ENCODE measurements at regions not wholly inside any gene's neighbourhood (a gene's known extent, or its start where the extent isn't known, plus 50 kb on each side); places are given as distances from the start of the nearest gene placed in this dataset.

DNA sequence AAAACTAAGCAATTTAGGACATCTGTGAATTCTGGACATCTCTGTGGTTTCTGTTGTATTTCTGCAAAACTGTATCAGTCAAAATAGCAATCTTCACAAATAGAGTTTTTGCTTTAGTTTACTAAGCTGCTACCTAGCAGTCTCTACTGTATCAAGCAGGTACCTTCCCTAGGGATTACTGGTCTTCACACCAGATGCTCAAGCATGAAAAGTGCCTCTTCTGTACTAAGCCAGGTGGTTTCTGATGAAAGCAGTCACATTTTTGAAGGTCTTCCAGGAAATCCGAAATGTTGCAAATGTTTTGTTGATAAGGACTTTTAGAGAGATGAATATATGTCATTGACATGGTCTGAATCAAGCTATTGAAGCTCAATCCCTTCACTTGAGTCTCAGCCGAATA lies 540.0 kb downstream of the KCTD16 start:
- Histone ChIP-seq H2AK9ac (replicated peaks; ENCODE audit: low read depth, low read length, poor library complexity) (no peak overlapping the region), H3K79me1 (ENCODE audit: low read depth in 1 of 2, low read length in 2 of 2) (no peaks in the 10 kb centered on the region), H4K5ac (ENCODE audit: low read depth, low read length) (no peak overlapping the region), H3K9me3 (ENCODE audit: control insufficient read depth, insufficient read depth, low read length) (no peaks in the 10 kb centered on the region), H4K20me1 (ENCODE audit: insufficient read depth, low read length) (no peaks in the 10 kb centered on the region), H4K91ac (ENCODE audit: insufficient read depth, low read depth, low read length) (no peak overlapping the region), H2BK20ac (ENCODE audit: low read depth, low read length) (no peak overlapping the region), H3K18ac (ENCODE audit: low read depth, low read length) (no peak overlapping the region), H2BK5ac (ENCODE audit: low read depth, low read length, poor library complexity, severe bottlenecking) (no peak overlapping the region), H4K8ac (ENCODE audit: low read depth in 2 of 2, low read length in 2 of 2) (no peak overlapping the region), H3K23ac (ENCODE audit: low read depth, low read length) (no peak overlapping the region), H3K56ac (ENCODE audit: extremely low read depth, insufficient read depth, low read length) (no peak overlapping the region), H3K9me1 (ENCODE audit: insufficient read depth, low read length) (no peaks in the 10 kb centered on the region), H3K27me3 (ENCODE audit: control insufficient read depth, insufficient read depth, low read length) (no peaks in the 10 kb centered on the region), H2BK120ac (ENCODE audit: low read depth, low read length) (no peak overlapping the region), H3K27ac (ENCODE audit: insufficient read depth, low read length) (no peak overlapping the region), H3K4me3 (ENCODE audit: insufficient read depth, low read depth, low read length) (no peak overlapping the region), H3K4me2 (ENCODE audit: low read depth, low read length) (no peak overlapping the region), H3K36me3 (ENCODE audit: control insufficient read depth, insufficient read depth, low read length) (no peaks in the 10 kb centered on the region), H2AFZ (replicated peaks; ENCODE audit: low read length, poor library complexity) (no peak overlapping the region), H3K4me1 (ENCODE audit: control insufficient read depth, insufficient read depth, low read length) (no peaks in the 10 kb centered on the region), H3K9ac (ENCODE audit: low read depth, low read length) (no peak overlapping the region), H2AK5ac (ENCODE audit: low read depth, low read length) (no peak overlapping the region), H2BK15ac (ENCODE audit: low read depth, low read length) (no peak overlapping the region), H3K14ac (replicated peaks; ENCODE audit: low read depth, low read length) (no peak overlapping the region), H3K4ac (ENCODE audit: low read depth, low read length) (no peak overlapping the region)
- no TSS peak for BruUV-seq (replicated peaks)
- CTCF ChIA-PET, result no interaction called here
- no peak for DNase-seq
- in situ Hi-C loops (cut with MboI; ENCODE audit: low sequenced_read_pairs), result no loop called here
- 33% methylated on average over 2 of the region's 2 CpGs; no CpG with 5 or more reads in 1 of the 2 experiments for WGBS, 2 experiments (ENCODE audit: extremely low coverage in 2 of 2, insufficient read length in 1 of 2)
- ATAC-seq (ENCODE audit: low read depth), result no peak
- no peak for TF ChIP-seq MAZ (IDR thresholded peaks at IDR 0.05; ENCODE audit: borderline replicate concordance, low read depth, low read length)
- no peak for TF ChIP-seq ELK1 (IDR thresholded peaks at IDR 0.05; ENCODE audit: borderline replicate concordance, low read depth, low read length)
- no peak for TF ChIP-seq BHLHE40 (IDR thresholded peaks at IDR 0.05; ENCODE audit: low read depth, low read length)
- no peak for TF ChIP-seq CHD1 (IDR thresholded peaks at IDR 0.05; ENCODE audit: low read depth, low read length)
- no peak for TF ChIP-seq RCOR1 (IDR thresholded peaks at IDR 0.05; ENCODE audit: insufficient replicate concordance, low read length)
- TF ChIP-seq RFX5 (IDR thresholded peaks at IDR 0.05; ENCODE audit: low read depth, low read length), result no peak
- TF ChIP-seq MAFK (IDR thresholded peaks at IDR 0.05; ENCODE audit: low read depth, low read length), result no peak
- no peak for TF ChIP-seq POLR2A (IDR thresholded peaks at IDR 0.05; ENCODE audit: low read depth, low read length)
- TF ChIP-seq NFE2L2 (IDR thresholded peaks at IDR 0.05; ENCODE audit: low read depth, low read length), result no peak
- TF ChIP-seq SMC3 (IDR thresholded peaks at IDR 0.05; ENCODE audit: low read depth, low read length), result no peak
- TF ChIP-seq, protein P1, sequence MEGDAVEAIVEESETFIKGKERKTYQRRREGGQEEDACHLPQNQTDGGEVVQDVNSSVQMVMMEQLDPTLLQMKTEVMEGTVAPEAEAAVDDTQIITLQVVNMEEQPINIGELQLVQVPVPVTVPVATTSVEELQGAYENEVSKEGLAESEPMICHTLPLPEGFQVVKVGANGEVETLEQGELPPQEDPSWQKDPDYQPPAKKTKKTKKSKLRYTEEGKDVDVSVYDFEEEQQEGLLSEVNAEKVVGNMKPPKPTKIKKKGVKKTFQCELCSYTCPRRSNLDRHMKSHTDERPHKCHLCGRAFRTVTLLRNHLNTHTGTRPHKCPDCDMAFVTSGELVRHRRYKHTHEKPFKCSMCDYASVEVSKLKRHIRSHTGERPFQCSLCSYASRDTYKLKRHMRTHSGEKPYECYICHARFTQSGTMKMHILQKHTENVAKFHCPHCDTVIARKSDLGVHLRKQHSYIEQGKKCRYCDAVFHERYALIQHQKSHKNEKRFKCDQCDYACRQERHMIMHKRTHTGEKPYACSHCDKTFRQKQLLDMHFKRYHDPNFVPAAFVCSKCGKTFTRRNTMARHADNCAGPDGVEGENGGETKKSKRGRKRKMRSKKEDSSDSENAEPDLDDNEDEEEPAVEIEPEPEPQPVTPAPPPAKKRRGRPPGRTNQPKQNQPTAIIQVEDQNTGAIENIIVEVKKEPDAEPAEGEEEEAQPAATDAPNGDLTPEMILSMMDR (conservative IDR thresholded peaks at IDR 0.05; ENCODE audit: low read depth, low read length), result no peak
- TF ChIP-seq CEBPB (IDR thresholded peaks at IDR 0.05; ENCODE audit: low read depth, low read length), result no peak
- no peak for TF ChIP-seq FOS (IDR thresholded peaks at IDR 0.05; ENCODE audit: low read depth, low read length)
- TF ChIP-seq, protein P2, sequence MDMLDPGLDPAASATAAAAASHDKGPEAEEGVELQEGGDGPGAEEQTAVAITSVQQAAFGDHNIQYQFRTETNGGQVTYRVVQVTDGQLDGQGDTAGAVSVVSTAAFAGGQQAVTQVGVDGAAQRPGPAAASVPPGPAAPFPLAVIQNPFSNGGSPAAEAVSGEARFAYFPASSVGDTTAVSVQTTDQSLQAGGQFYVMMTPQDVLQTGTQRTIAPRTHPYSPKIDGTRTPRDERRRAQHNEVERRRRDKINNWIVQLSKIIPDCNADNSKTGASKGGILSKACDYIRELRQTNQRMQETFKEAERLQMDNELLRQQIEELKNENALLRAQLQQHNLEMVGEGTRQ (IDR thresholded peaks at IDR 0.05; ENCODE audit: low read depth, low read length), result no peak
- TF ChIP-seq RAD21 (IDR thresholded peaks at IDR 0.05; ENCODE audit: low read length), result no peak
- intact Hi-C loops (cut with micrococcal nuclease), result no loop called here
- dilution Hi-C loops (cut with HindIII; ENCODE audit: low sequenced_read_pairs, unreplicated experiment), result no loop called here
- POLR2A ChIA-PET (ENCODE audit: unreplicated experiment), result no interaction called here

Measured in IMR-90 (cell line).